Large intestine (tissue), 3 donors: ENCODE measurements at regions not wholly inside any gene's neighbourhood (a gene's known extent, or its start where the extent isn't known, plus 50 kb on each side); places are given as distances from the start of the nearest gene placed in this dataset.

Experiments used
- DNase-seq, 2 donors: peaks; one replicate each; pipeline versions ENCODE4 v3.0.0 to v3.0.0-alpha.2; 2013
- H3K27ac ChIP-seq: one replicate; pipeline ENCODE4 v1.5.1; 2013; ENCODE audit warnings: low read length
- H3K27me3 ChIP-seq: 2 replicates; pipeline ENCODE4 v1.6.1; 2013; ENCODE audit warnings: low read length; ENCODE audit not compliant: control insufficient read depth, insufficient read depth
- H3K36me3 ChIP-seq: 2 replicates; pipeline ENCODE4 v1.6.1; 2013; ENCODE audit warnings: low read length; ENCODE audit not compliant: control insufficient read depth, insufficient read depth
- H3K4me1 ChIP-seq: one replicate; pipeline ENCODE4 v1.6.1; 2013; ENCODE audit warnings: low read length; ENCODE audit not compliant: control insufficient read depth, insufficient read depth
- H3K4me3 ChIP-seq: one replicate; pipeline ENCODE4 v1.5.1; 2013; ENCODE audit warnings: low read length
- H3K9me3 ChIP-seq: one replicate; pipeline ENCODE4 v1.6.1; 2013; ENCODE audit warnings: mild to moderate bottlenecking, low read depth, low read length, moderate library complexity; ENCODE audit not compliant: control insufficient read depth
- WGBS: methylation state at CpG from one replicate; pipeline ENCODE4 v1.1.5; 2013; ENCODE audit warnings: low lambda C conversion rate; ENCODE audit not compliant: insufficient coverage; 5-methylcytosine and 5-hydroxymethylcytosine counted together

GRCh38 chr10:3248526-3249306, 76.1 kb upstream of the PITRM1 start:
- Histone ChIP-seq H3K4me3 (no peak overlapping the region), H3K9me3 (no peaks in the 10 kb centered on the region), H3K36me3 (no peaks in the 10 kb centered on the region), H3K27ac (peak overlapping the region; percentile 27), H3K4me1 (no peaks in the 10 kb centered on the region), H3K27me3 (peaks cover 7% of the 10 kb centered on the region)
- no peak for DNase-seq
- WGBS, result 53% methylated on average over 3 of the region's 6 CpGs

DNA sequence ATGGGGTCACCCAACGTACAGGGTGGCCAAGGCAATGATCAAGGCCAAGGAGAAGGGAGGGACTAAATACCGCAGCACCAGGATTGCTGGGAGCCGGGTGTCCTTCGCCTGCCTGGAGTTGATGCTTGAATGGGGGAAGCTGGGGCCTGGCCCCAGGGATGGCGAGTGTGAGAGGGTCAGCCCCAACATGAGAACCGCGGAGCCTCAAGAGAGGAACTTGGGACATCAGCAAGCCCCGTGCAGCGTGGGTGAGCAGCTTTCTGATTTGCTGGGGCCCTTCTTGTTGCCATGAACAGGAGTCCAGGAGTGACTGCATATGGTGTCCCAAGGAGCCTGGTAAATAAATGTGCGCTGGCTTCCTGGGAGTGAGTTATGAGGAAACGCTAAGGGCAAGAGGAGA, 72.8 kb upstream of the PITRM1 start:
- H3K27ac ChIP-seq, result no peak overlapping the region
- H3K4me3 ChIP-seq, result no peak overlapping the region
- no peaks in the 10 kb centered on the region for H3K4me1 ChIP-seq
- no peaks in the 10 kb centered on the region for H3K9me3 ChIP-seq
- no peaks in the 10 kb centered on the region for H3K36me3 ChIP-seq
- no peak for DNase-seq
- peaks cover 10% of the 10 kb centered on the region for H3K27me3 ChIP-seq
- 100% methylated on average over 1 of the region's 11 CpGs for WGBS

- Histone ChIP-seq H3K4me3 (no peak overlapping the region), H3K4me1 (no peaks in the 10 kb centered on the region), H3K27me3 (peaks cover 7% of the 10 kb centered on the region), H3K9me3 (no peaks in the 10 kb centered on the region), H3K27ac (no peak overlapping the region), H3K36me3 (no peaks in the 10 kb centered on the region)
- no CpG with 5 or more reads among the region's 10 CpGs for WGBS
- no peak for DNase-seq
These were observed 69.5 kb upstream of the PITRM1 start for GRCh38 chr10:3241967-3242650.

GRCh38 chr10:3241274-3241921, 68.8 kb upstream of the PITRM1 start:
- 100% methylated on average over 2 of the region's 24 CpGs for WGBS

GRCh38 chr10:3239920-3240894, 67.6 kb upstream of the PITRM1 start:
- DNase-seq, result no peak
- H3K27me3 ChIP-seq, result peaks cover 7% of the 10 kb centered on the region
- H3K9me3 ChIP-seq, result no peaks in the 10 kb centered on the region
- no peaks in the 10 kb centered on the region for H3K36me3 ChIP-seq
- H3K27ac ChIP-seq, result no peak overlapping the region
- H3K4me1 ChIP-seq, result no peaks in the 10 kb centered on the region
- no peak overlapping the region for H3K4me3 ChIP-seq
- WGBS, result 83% methylated on average over 2 of the region's 30 CpGs

More at GRCh38 chr10:3241274-3241921, 68.8 kb upstream of the PITRM1 start:
- no peaks in the 10 kb centered on the region for H3K36me3 ChIP-seq
- H3K4me3 ChIP-seq, result no peak overlapping the region
- H3K27ac ChIP-seq, result no peak overlapping the region
- no peaks in the 10 kb centered on the region for H3K9me3 ChIP-seq
- DNase-seq, result no peak
- H3K27me3 ChIP-seq, result peaks cover 7% of the 10 kb centered on the region
- no peaks in the 10 kb centered on the region for H3K4me1 ChIP-seq

DNA sequence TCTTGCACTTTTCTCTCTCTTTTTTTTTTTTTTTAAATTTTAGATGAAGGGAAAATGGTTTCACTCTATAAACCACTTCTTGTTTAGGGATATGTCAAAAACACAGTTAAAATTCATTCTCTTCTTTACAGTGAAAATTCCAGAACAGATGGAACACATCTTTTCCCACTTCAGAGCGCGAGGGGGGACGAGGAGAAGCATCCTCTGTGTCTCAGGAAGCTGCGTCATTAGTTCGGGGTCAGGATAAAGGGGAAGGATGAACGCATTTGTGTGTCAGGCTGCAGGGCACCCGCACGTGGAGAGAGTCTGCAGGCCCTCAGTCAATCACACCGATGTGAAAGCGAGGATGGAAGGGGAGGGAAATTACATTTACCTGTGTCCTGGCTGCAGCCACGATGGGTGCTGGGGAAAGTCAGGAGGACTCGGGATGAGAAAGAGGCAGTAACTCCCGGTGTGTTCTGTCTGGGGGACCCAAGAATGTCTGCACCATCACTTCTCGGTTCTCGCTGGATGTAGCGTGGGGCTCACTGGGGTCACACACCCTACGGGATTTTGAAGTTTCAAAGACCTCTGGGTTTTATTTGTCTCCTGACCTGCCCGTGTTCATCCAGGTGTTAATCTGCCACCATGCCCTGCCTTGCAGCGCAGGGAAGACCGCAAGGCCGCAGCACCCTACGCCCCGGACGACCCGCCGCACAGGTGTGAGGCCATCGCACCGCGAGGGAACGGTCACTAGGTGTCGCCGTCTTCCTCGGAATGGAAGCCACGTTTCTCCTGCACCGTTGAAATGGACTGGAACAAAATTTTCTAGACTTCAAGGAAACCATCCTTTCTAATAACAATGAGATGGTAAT, 66.7 kb upstream of the PITRM1 start:
- 89% methylated on average over 3 of the region's 35 CpGs for WGBS
- peak; percentile 34 to 47 for DNase-seq
- no peaks in the 10 kb centered on the region for H3K36me3 ChIP-seq
- no peak overlapping the region for H3K4me3 ChIP-seq
- H3K9me3 ChIP-seq, result no peaks in the 10 kb centered on the region
- no peak overlapping the region for H3K27ac ChIP-seq
- peaks cover 7% of the 10 kb centered on the region for H3K27me3 ChIP-seq
- H3K4me1 ChIP-seq, result no peaks in the 10 kb centered on the region

- H3K4me1 ChIP-seq, result no peaks in the 10 kb centered on the region
- no peaks in the 10 kb centered on the region for H3K36me3 ChIP-seq
- H3K9me3 ChIP-seq, result no peaks in the 10 kb centered on the region
- H3K27ac ChIP-seq, result no peak overlapping the region
- DNase-seq, result no peak
- WGBS, result 68% methylated on average over 3 of the region's 26 CpGs
- H3K4me3 ChIP-seq, result no peak overlapping the region
- H3K27me3 ChIP-seq, result peaks cover 7% of the 10 kb centered on the region
These were observed 65.7 kb upstream of the PITRM1 start for GRCh38 chr10:3238115-3238871.

- Histone ChIP-seq H3K9me3 (no peaks in the 10 kb centered on the region), H3K4me1 (no peaks in the 10 kb centered on the region), H3K27me3 (peaks cover 10% of the 10 kb centered on the region), H3K27ac (no peak overlapping the region), H3K36me3 (no peaks in the 10 kb centered on the region), H3K4me3 (no peak overlapping the region)
- WGBS, result no CpG with 5 or more reads among the region's 13 CpGs
- DNase-seq, result no peak
These were observed 64.9 kb upstream of the PITRM1 start for GRCh38 chr10:3237530-3237929.
